Posterior cingulate gyrus (tissue), 11 donors: ENCODE measurements at regions not wholly inside any gene's neighbourhood (a gene's known extent, or its start where the extent isn't known, plus 50 kb on each side); places are given as distances from the start of the nearest gene placed in this dataset.
"Not testable (repeated sequence)": the region's sequence is repeated elsewhere in the genome, so short reads cannot be mapped to it uniquely, and the experiment has no call there.

Experiments used
- DNase-seq, 10 donors: peaks; one replicate each; pipeline versions ENCODE4 v3.0.0 to v3.0.0-alpha.2; 2020 to 2021; ENCODE audit warnings: mixed read lengths in 3 of 10
- intact Hi-C: fragments of 100-400 bp; cut with DNase I; formaldehyde crosslinking; loops from one replicate; pipeline ENCODE4 v1.15.1; 2023

- intact Hi-C loops: no loop called here
- DNase-seq: no peak
These were observed 311.9 kb upstream of the EPHA7 start for GRCh38 chr6:93731306-93731705.

GRCh38 chr6:93728150-93728549 lies 308.8 kb upstream of the EPHA7 start:
- intact Hi-C loops: no loop called here
- DNase-seq: no peak

GRCh38 chr6:93727447-93727846 lies 308.1 kb upstream of the EPHA7 start:
- intact Hi-C loops: no loop called here
- no peak for DNase-seq

- DNase-seq: peak in 1 of 10 donors; percentile 8
- intact Hi-C loops: no loop called here
These were observed 302.2 kb upstream of the EPHA7 start for GRCh38 chr6:93721386-93722048.

GRCh38 chr6:93713974-93714373 lies 294.6 kb upstream of the EPHA7 start:
- DNase-seq: no peak
- intact Hi-C loops: no loop called here

GRCh38 chr6:93703431-93703830 lies 284.1 kb upstream of the EPHA7 start:
- intact Hi-C loops: no loop called here
- no peak for DNase-seq

GRCh38 chr6:93701526-93701925 lies 282.2 kb upstream of the EPHA7 start:
- intact Hi-C loops: no loop called here
- no peak for DNase-seq

- DNase-seq: no peak
- intact Hi-C loops: no loop called here
These were observed 266.1 kb upstream of the EPHA7 start for GRCh38 chr6:93685494-93685893.

- intact Hi-C loops: no loop called here
- no peak for DNase-seq
These were observed 265.0 kb upstream of the EPHA7 start for GRCh38 chr6:93684339-93684738.

- no peak for DNase-seq
- intact Hi-C loops: no loop called here
These were observed 260.5 kb upstream of the EPHA7 start for GRCh38 chr6:93679836-93680235.

- intact Hi-C loops: no loop called here
- DNase-seq: no peak
These were observed 259.6 kb upstream of the EPHA7 start for GRCh38 chr6:93678841-93679454.

- intact Hi-C loops: no loop called here
- no peak for DNase-seq
These were observed 258.1 kb upstream of the EPHA7 start for GRCh38 chr6:93677264-93677965.

GRCh38 chr6:93676581-93676980 lies 257.2 kb upstream of the EPHA7 start:
- no peak for DNase-seq
- intact Hi-C loops: no loop called here

- intact Hi-C loops: no loop called here
These were observed 256.6 kb upstream of the EPHA7 start for GRCh38 chr6:93675856-93676417.

GRCh38 chr6:93663111-93663510 lies 243.8 kb upstream of the EPHA7 start:
- no peak for DNase-seq
- intact Hi-C loops: no loop called here

More at GRCh38 chr6:93675856-93676417, 256.6 kb upstream of the EPHA7 start:
- DNase-seq: no peak

- DNase-seq: no peak
- intact Hi-C loops: no loop called here
These were observed 235.2 kb upstream of the EPHA7 start for GRCh38 chr6:93654548-93654947.

- intact Hi-C loops: no loop called here
- no peak for DNase-seq
These were observed 225.3 kb upstream of the EPHA7 start for GRCh38 chr6:93644611-93645010.

- DNase-seq: no peak
These were observed 219.8 kb upstream of the EPHA7 start for GRCh38 chr6:93639126-93639525.

GRCh38 chr6:93636987-93637664 lies 217.8 kb upstream of the EPHA7 start:
- DNase-seq: peak in 2 of 10 donors; percentile 64 to 77
- intact Hi-C loops: not testable (repeated sequence)

More at GRCh38 chr6:93639126-93639525, 219.8 kb upstream of the EPHA7 start:
- intact Hi-C loops: no loop called here

GRCh38 chr6:93624408-93624807 lies 205.0 kb upstream of the EPHA7 start:
- peak in 7 of 10 donors; percentile 13 to 78 (median 44) for DNase-seq
- intact Hi-C loops: no loop called here

GRCh38 chr6:93621442-93621841 lies 202.1 kb upstream of the EPHA7 start:
- no peak for DNase-seq
- intact Hi-C loops: no loop called here
